ENCODE measurements at regions not wholly inside any gene's neighbourhood (a gene's known extent, or its start where the extent isn't known, plus 50 kb on each side); places are given as distances from the start of the nearest gene placed in this dataset.

- TF ChIP-seq, protein P1, sequence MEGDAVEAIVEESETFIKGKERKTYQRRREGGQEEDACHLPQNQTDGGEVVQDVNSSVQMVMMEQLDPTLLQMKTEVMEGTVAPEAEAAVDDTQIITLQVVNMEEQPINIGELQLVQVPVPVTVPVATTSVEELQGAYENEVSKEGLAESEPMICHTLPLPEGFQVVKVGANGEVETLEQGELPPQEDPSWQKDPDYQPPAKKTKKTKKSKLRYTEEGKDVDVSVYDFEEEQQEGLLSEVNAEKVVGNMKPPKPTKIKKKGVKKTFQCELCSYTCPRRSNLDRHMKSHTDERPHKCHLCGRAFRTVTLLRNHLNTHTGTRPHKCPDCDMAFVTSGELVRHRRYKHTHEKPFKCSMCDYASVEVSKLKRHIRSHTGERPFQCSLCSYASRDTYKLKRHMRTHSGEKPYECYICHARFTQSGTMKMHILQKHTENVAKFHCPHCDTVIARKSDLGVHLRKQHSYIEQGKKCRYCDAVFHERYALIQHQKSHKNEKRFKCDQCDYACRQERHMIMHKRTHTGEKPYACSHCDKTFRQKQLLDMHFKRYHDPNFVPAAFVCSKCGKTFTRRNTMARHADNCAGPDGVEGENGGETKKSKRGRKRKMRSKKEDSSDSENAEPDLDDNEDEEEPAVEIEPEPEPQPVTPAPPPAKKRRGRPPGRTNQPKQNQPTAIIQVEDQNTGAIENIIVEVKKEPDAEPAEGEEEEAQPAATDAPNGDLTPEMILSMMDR (IDR thresholded peaks at IDR 0.05), result no peak
- no peak for TF ChIP-seq TEAD4 (IDR thresholded peaks at IDR 0.05; ENCODE audit: borderline replicate concordance, insufficient read depth)
- TF ChIP-seq NRF1 (IDR thresholded peaks at IDR 0.05; ENCODE audit: low read depth, low read length), result no peak
- TF ChIP-seq, protein P2, sequence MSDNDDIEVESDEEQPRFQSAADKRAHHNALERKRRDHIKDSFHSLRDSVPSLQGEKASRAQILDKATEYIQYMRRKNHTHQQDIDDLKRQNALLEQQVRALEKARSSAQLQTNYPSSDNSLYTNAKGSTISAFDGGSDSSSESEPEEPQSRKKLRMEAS (IDR thresholded peaks at IDR 0.05; ENCODE audit: low read depth), result no peak
- TF ChIP-seq RFX5 (IDR thresholded peaks at IDR 0.05; ENCODE audit: low read length), result no peak
- no peak for TF ChIP-seq SIN3A (IDR thresholded peaks at IDR 0.05; ENCODE audit: borderline replicate concordance, low read depth, low read length)
- no peak for TF ChIP-seq NFIC (IDR thresholded peaks at IDR 0.05; ENCODE audit: borderline replicate concordance)
- TF ChIP-seq TAF1 (IDR thresholded peaks at IDR 0.05; ENCODE audit: borderline replicate concordance, low read depth, low read length), result no peak
- TF ChIP-seq EZH2phosphoT487 (IDR thresholded peaks at IDR 0.05; ENCODE audit: borderline replicate concordance, low read depth), result no peak
Measured at GRCh38 chr9:99286536-99286935, 64.5 kb downstream of the SEC61B start.
